ENCODE measurements at regions not wholly inside any gene's neighbourhood (a gene's known extent, or its start where the extent isn't known, plus 50 kb on each side); places are given as distances from the start of the nearest gene placed in this dataset.

- Mint-ChIP-seq H3K9me3 (no peaks in the 10 kb centered on the region), H3K27ac (no peak overlapping the region)
Measured at GRCh38 chr4:163758032-163758431, 263.5 kb downstream of the TMA16 start.

GRCh38 chr4:163762741-163763140, 268.3 kb downstream of the TMA16 start:
- Mint-ChIP-seq H3K9me3 (no peaks in the 10 kb centered on the region), H3K36me3 (no peaks in the 10 kb centered on the region), H3K4me1 (ENCODE audit: unreplicated experiment) (no peaks in the 10 kb centered on the region), H3K4me3 (no peak overlapping the region), H3K27me3 (no peaks in the 10 kb centered on the region), H3K27ac (no peak overlapping the region)
- no peak for TF ChIP-seq CTCF (conservative IDR thresholded peaks at IDR 0.05)
- no peak for DNase-seq (ENCODE audit: extremely low spot score, unreplicated experiment)

More at GRCh38 chr4:163758032-163758431, 263.5 kb downstream of the TMA16 start:
- TF ChIP-seq CTCF (conservative IDR thresholded peaks at IDR 0.05) = no peak
- H3K27me3 Mint-ChIP-seq = no peaks in the 10 kb centered on the region
- no peak overlapping the region for H3K4me3 Mint-ChIP-seq
- no peaks in the 10 kb centered on the region for H3K4me1 Mint-ChIP-seq (ENCODE audit: unreplicated experiment)
- H3K36me3 Mint-ChIP-seq = no peaks in the 10 kb centered on the region
- DNase-seq (ENCODE audit: extremely low spot score, unreplicated experiment) = no peak

- Mint-ChIP-seq H3K27ac (no peak overlapping the region), H3K27me3 (no peaks in the 10 kb centered on the region), H3K36me3 (no peaks in the 10 kb centered on the region), H3K4me3 (no peak overlapping the region), H3K9me3 (no peaks in the 10 kb centered on the region), H3K4me1 (ENCODE audit: unreplicated experiment) (no peaks in the 10 kb centered on the region)
- no peak for TF ChIP-seq CTCF (conservative IDR thresholded peaks at IDR 0.05)
- no peak for DNase-seq (ENCODE audit: extremely low spot score, unreplicated experiment)
Measured at GRCh38 chr4:163764569-163764968, 270.1 kb downstream of the TMA16 start.

GRCh38 chr4:163768014-163768413, 273.5 kb downstream of the TMA16 start:
- H3K36me3 Mint-ChIP-seq = no peaks in the 10 kb centered on the region
- TF ChIP-seq CTCF (conservative IDR thresholded peaks at IDR 0.05) = no peak
- no peak for DNase-seq (ENCODE audit: extremely low spot score, unreplicated experiment)

GRCh38 chr4:163772238-163772637, 277.7 kb downstream of the TMA16 start:
- Mint-ChIP-seq H3K9me3 (no peaks in the 10 kb centered on the region), H3K27me3 (no peaks in the 10 kb centered on the region), H3K27ac (no peak overlapping the region), H3K36me3 (no peaks in the 10 kb centered on the region), H3K4me3 (no peak overlapping the region), H3K4me1 (ENCODE audit: unreplicated experiment) (no peaks in the 10 kb centered on the region)
- TF ChIP-seq CTCF (conservative IDR thresholded peaks at IDR 0.05) = no peak
- DNase-seq (ENCODE audit: extremely low spot score, unreplicated experiment) = no peak

More at GRCh38 chr4:163768014-163768413, 273.5 kb downstream of the TMA16 start:
- Mint-ChIP-seq H3K4me1 (ENCODE audit: unreplicated experiment) (no peaks in the 10 kb centered on the region), H3K27me3 (no peaks in the 10 kb centered on the region), H3K27ac (no peak overlapping the region), H3K9me3 (no peaks in the 10 kb centered on the region), H3K4me3 (no peak overlapping the region)

- no peaks in the 10 kb centered on the region for H3K36me3 Mint-ChIP-seq
- no peak overlapping the region for H3K27ac Mint-ChIP-seq
- no peaks in the 10 kb centered on the region for H3K27me3 Mint-ChIP-seq
- DNase-seq (ENCODE audit: extremely low spot score, unreplicated experiment) = no peak
- TF ChIP-seq CTCF (conservative IDR thresholded peaks at IDR 0.05) = no peak
- no peak overlapping the region for H3K4me3 Mint-ChIP-seq
- no peaks in the 10 kb centered on the region for H3K4me1 Mint-ChIP-seq (ENCODE audit: unreplicated experiment)
- no peaks in the 10 kb centered on the region for H3K9me3 Mint-ChIP-seq
Measured at GRCh38 chr4:163773940-163774339, 279.4 kb downstream of the TMA16 start.

Measured in type B pancreatic cell (in vitro differentiated cells).